Skeletal muscle satellite cell (primary cell): ENCODE measurements at regions not wholly inside any gene's neighbourhood (a gene's known extent, or its start where the extent isn't known, plus 50 kb on each side); places are given as distances from the start of the nearest gene placed in this dataset.

Source experiments
- H3K27me3 ChIP-seq: 2 replicates; pipeline ENCODE4 v1.7.0; 2013; ENCODE audit warnings: low read length; ENCODE audit not compliant: control insufficient read depth, insufficient read depth
- H3K36me3 ChIP-seq: 2 replicates; pipeline ENCODE4 v1.7.0; 2013; ENCODE audit warnings: mild to moderate bottlenecking, control low read depth, low read length; ENCODE audit not compliant: insufficient read depth
- H3K4me1 ChIP-seq: 2 replicates; pipeline ENCODE4 v1.7.0; 2013; ENCODE audit warnings: low read length; ENCODE audit not compliant: control insufficient read depth, insufficient read depth
- H3K4me2 ChIP-seq: 2 replicates; pipeline ENCODE4 v1.7.0; 2013; ENCODE audit warnings: mild to moderate bottlenecking, low read length
- H3K4me3 ChIP-seq: 2 replicates; pipeline ENCODE4 v1.7.0; 2013; ENCODE audit warnings: low read length
- H3K9ac ChIP-seq: 2 replicates; pipeline ENCODE4 v1.7.0; 2013; ENCODE audit warnings: mild to moderate bottlenecking, low read depth, low read length, moderate library complexity
- H3K9me3 ChIP-seq: replicated peaks from 2 replicates; pipeline ENCODE4 v1.7.0; 2013; ENCODE audit warnings: mild to moderate bottlenecking, control low read depth, low read length

- H3K36me3 ChIP-seq = no peaks in the 10 kb centered on the region
- H3K4me3 ChIP-seq = no peak overlapping the region
- no peaks in the 10 kb centered on the region for H3K27me3 ChIP-seq
- no peak overlapping the region for H3K9ac ChIP-seq
- H3K4me1 ChIP-seq = no peaks in the 10 kb centered on the region
- H3K4me2 ChIP-seq = no peak overlapping the region
- peaks cover 20% of the 10 kb centered on the region for H3K9me3 ChIP-seq
Measured at GRCh38 chr5:4383102-4383501, 757.0 kb upstream of the ADAMTS16 start.

DNA sequence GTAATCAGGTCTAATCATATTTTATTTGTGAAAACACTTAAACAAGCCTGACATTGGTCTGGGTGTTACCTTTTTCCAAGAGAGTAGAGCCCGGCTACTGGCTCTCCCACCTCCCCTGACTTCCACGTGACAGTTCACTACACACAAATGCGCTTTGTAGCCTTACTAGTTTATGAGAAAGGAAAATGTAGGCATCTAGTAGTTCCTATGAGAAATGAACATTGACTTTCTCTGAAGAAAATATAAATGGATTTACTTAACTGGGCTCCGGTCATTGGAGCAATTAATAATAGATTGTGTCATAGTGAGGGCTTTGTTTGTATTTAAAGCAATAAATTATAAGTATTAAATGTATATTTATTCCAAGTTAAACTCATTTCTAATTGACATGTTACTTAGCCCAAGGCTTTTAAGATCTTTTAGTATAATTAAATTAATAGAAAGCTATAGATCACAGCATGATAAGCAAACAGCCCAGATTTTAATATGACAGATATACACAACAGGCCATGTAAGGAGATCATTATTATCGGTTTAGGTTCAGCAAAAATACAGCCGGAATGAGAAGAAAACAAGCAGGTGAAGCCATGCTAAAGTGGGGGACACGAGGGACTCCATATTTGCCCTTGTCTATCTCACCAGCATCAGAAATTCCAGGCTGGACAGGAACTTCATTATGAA is 756.5 kb upstream of the ADAMTS16 start:
- Histone ChIP-seq H3K9me3 (peaks cover 18% of the 10 kb centered on the region), H3K4me3 (no peak overlapping the region), H3K4me2 (no peak overlapping the region), H3K36me3 (no peaks in the 10 kb centered on the region), H3K4me1 (no peaks in the 10 kb centered on the region), H3K9ac (no peak overlapping the region), H3K27me3 (no peaks in the 10 kb centered on the region)

- peaks cover 18% of the 10 kb centered on the region for H3K9me3 ChIP-seq
- H3K36me3 ChIP-seq = no peaks in the 10 kb centered on the region
- H3K4me1 ChIP-seq = no peaks in the 10 kb centered on the region
- H3K27me3 ChIP-seq = no peaks in the 10 kb centered on the region
- no peak overlapping the region for H3K4me2 ChIP-seq
- no peak overlapping the region for H3K9ac ChIP-seq
- H3K4me3 ChIP-seq = no peak overlapping the region
Measured at GRCh38 chr5:4384649-4385048, 755.5 kb upstream of the ADAMTS16 start.

GRCh38 chr5:4386152-4386551 is 754.0 kb upstream of the ADAMTS16 start:
- H3K4me3 ChIP-seq = no peak overlapping the region
- H3K9me3 ChIP-seq = peaks cover 21% of the 10 kb centered on the region
- no peaks in the 10 kb centered on the region for H3K36me3 ChIP-seq
- H3K9ac ChIP-seq = no peak overlapping the region
- no peaks in the 10 kb centered on the region for H3K4me1 ChIP-seq
- H3K27me3 ChIP-seq = no peaks in the 10 kb centered on the region
- H3K4me2 ChIP-seq = no peak overlapping the region

- H3K27me3 ChIP-seq = no peaks in the 10 kb centered on the region
- peaks cover 14% of the 10 kb centered on the region for H3K9me3 ChIP-seq
- H3K4me1 ChIP-seq = no peaks in the 10 kb centered on the region
- H3K4me3 ChIP-seq = no peak overlapping the region
- H3K4me2 ChIP-seq = no peak overlapping the region
- H3K9ac ChIP-seq = no peak overlapping the region
- no peaks in the 10 kb centered on the region for H3K36me3 ChIP-seq
Measured at GRCh38 chr5:4387290-4387689, 752.8 kb upstream of the ADAMTS16 start.

DNA sequence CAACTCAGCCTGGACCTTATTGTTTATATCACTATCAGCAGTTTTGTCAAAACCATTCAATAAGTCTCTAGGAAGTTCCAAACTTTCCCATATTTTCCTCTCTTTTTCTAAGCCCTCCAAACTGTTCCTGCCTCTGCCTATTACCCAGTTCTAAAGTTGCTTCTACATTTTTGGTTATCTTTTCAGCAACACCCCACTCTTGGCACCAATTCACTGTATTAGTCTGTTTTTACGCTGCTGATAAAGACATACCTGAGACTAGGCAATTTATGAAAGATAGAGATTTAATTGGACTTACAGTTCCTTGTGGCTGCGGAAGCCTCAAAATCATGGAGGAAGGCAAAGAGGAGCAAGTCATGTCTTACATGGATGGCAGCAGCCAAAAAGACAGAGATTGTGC is 744.4 kb upstream of the ADAMTS16 start:
- no peaks in the 10 kb centered on the region for H3K27me3 ChIP-seq
- no peaks in the 10 kb centered on the region for H3K36me3 ChIP-seq
- H3K4me3 ChIP-seq = no peak overlapping the region
- H3K9ac ChIP-seq = no peak overlapping the region
- H3K4me2 ChIP-seq = no peak overlapping the region
- peaks cover 8% of the 10 kb centered on the region for H3K9me3 ChIP-seq
- H3K4me1 ChIP-seq = no peaks in the 10 kb centered on the region

DNA sequence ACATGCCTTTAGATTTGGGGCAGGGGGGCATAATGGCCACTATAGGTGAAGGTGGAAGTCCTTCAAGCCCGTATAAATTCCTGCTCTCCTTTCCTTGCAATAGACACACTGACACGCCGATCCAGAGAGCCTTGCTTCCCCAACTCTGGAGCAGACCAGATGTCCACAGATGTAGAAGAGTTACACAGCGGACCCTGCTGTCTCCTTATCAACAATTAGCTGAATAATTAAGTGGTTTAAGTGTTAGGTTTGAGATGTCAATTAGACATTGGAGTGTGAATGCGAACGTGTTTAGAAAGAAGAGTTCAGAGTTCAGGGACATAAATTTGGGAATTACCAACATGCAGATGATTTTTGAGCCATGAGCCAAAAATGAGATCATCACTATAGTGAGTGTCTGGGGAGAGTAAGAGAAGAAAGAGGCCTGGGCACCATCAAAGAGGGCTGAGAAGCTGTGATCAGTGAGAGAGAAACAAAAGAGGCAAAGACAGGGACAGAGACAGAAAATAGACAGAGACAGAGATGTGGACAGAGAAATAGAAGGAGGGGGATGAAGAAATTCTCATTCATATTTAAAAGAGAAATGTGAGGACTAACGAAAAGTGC is 734.4 kb upstream of the ADAMTS16 start:
- H3K4me3 ChIP-seq = no peak overlapping the region
- H3K4me1 ChIP-seq = no peaks in the 10 kb centered on the region

GRCh38 chr5:4410151-4410550 is 730.0 kb upstream of the ADAMTS16 start:
- no peaks in the 10 kb centered on the region for H3K4me1 ChIP-seq
- H3K9ac ChIP-seq = no peak overlapping the region
- H3K27me3 ChIP-seq = no peaks in the 10 kb centered on the region
- peaks cover 15% of the 10 kb centered on the region for H3K9me3 ChIP-seq
- H3K4me3 ChIP-seq = no peak overlapping the region
- no peak overlapping the region for H3K4me2 ChIP-seq
- H3K36me3 ChIP-seq = no peaks in the 10 kb centered on the region

More for the DNA sequence above, 734.4 kb upstream of the ADAMTS16 start:
- Histone ChIP-seq H3K9ac (no peak overlapping the region), H3K9me3 (peaks cover 10% of the 10 kb centered on the region), H3K27me3 (no peaks in the 10 kb centered on the region), H3K36me3 (no peaks in the 10 kb centered on the region), H3K4me2 (no peak overlapping the region)

DNA sequence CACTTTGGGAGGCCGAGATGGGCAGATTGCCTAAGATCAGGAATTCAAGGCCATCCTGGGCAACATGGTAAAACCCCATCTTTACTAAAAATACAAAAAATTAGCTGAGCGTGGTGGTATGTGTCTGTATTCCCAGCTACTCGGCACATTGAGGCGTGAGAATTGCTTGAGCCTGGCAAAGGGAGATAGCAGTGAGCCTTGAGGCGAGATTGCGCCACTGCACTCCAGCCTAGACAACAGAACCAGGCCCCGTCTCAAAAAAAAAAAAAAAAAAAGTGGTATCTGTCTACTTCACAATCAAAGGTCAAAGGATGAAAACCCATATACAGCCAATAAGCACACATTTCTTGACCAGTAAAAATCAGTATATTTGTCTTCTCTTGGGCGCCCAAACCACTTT is 728.5 kb upstream of the ADAMTS16 start:
- Histone ChIP-seq H3K4me1 (no peaks in the 10 kb centered on the region), H3K9me3 (peaks cover 18% of the 10 kb centered on the region), H3K4me2 (no peak overlapping the region), H3K27me3 (no peaks in the 10 kb centered on the region), H3K4me3 (no peak overlapping the region), H3K9ac (no peak overlapping the region), H3K36me3 (no peaks in the 10 kb centered on the region)

- Histone ChIP-seq H3K36me3 (no peaks in the 10 kb centered on the region), H3K9ac (no peak overlapping the region), H3K4me1 (no peaks in the 10 kb centered on the region), H3K4me2 (no peak overlapping the region), H3K27me3 (no peaks in the 10 kb centered on the region), H3K9me3 (peaks cover 12% of the 10 kb centered on the region), H3K4me3 (no peak overlapping the region)
Measured at GRCh38 chr5:4413996-4414395, 726.1 kb upstream of the ADAMTS16 start.

DNA sequence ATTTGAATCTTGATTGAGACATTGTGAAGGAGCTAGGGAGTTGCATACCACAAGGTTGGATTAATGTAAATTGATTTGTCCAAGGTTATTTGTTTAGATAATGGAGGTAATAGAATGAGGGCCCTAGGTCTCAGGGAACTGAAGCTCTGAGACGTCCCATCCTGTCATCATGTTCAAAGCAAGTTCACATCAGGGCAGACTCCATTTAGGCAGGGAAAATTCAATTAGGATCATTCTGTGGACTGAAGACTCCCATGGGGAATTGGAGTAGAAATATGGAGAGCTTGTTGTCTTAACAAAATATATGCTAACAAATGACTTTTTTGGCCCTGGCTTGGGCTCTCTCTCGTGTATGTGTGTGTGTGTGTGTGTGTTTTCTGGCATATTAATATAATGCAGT is 722.0 kb upstream of the ADAMTS16 start:
- H3K9me3 ChIP-seq = peaks cover 15% of the 10 kb centered on the region
- no peak overlapping the region for H3K4me2 ChIP-seq
- H3K4me1 ChIP-seq = no peaks in the 10 kb centered on the region
- H3K36me3 ChIP-seq = no peaks in the 10 kb centered on the region
- H3K4me3 ChIP-seq = no peak overlapping the region
- H3K9ac ChIP-seq = no peak overlapping the region
- no peaks in the 10 kb centered on the region for H3K27me3 ChIP-seq

DNA sequence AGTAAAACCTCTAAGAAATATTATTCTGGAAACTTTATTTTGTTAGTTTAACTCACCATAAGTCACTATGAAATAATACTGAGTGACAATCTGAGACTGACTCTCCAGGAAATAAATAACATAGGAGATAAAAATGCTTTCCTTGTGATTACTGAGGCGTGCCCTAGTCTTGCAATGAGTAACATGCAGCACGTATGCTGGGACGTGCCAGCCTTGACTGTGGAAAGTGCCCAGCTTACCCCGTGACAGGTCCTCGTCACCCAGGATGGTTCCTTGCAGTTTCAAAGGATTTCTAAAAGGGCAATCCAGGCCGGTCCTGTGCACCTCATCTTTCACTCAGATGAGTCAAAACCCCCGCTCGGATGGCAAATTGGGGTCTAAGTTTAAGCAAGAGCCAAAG is 720.8 kb upstream of the ADAMTS16 start:
- Histone ChIP-seq H3K4me2 (no peak overlapping the region), H3K4me3 (no peak overlapping the region), H3K36me3 (no peaks in the 10 kb centered on the region), H3K9ac (no peak overlapping the region), H3K9me3 (peaks cover 15% of the 10 kb centered on the region), H3K27me3 (no peaks in the 10 kb centered on the region), H3K4me1 (no peaks in the 10 kb centered on the region)
